Mononuclear cell (primary cell): ENCODE measurements at regions not wholly inside any gene's neighbourhood (a gene's known extent, or its start where the extent isn't known, plus 50 kb on each side); places are given as distances from the start of the nearest gene placed in this dataset.

Experiments used
- H3K27me3 ChIP-seq: 2 replicates; pipeline ENCODE4 v1.6.0; 2011; ENCODE audit warnings: low read length, control low read depth; ENCODE audit not compliant: insufficient read depth
- H3K4me1 ChIP-seq: 2 replicates; pipeline ENCODE4 v1.5.1; 2011; ENCODE audit warnings: mild to moderate bottlenecking, low read length, control low read depth; ENCODE audit not compliant: insufficient read depth
- H3K4me3 ChIP-seq: 2 replicates; pipeline ENCODE4 v1.5.1; 2011; ENCODE audit warnings: mild to moderate bottlenecking, low read length, moderate library complexity
- H3K9me3 ChIP-seq: 2 replicates; pipeline ENCODE4 v1.5.1; 2011; ENCODE audit warnings: low read depth, mild to moderate bottlenecking, control low read depth, low read length

DNA sequence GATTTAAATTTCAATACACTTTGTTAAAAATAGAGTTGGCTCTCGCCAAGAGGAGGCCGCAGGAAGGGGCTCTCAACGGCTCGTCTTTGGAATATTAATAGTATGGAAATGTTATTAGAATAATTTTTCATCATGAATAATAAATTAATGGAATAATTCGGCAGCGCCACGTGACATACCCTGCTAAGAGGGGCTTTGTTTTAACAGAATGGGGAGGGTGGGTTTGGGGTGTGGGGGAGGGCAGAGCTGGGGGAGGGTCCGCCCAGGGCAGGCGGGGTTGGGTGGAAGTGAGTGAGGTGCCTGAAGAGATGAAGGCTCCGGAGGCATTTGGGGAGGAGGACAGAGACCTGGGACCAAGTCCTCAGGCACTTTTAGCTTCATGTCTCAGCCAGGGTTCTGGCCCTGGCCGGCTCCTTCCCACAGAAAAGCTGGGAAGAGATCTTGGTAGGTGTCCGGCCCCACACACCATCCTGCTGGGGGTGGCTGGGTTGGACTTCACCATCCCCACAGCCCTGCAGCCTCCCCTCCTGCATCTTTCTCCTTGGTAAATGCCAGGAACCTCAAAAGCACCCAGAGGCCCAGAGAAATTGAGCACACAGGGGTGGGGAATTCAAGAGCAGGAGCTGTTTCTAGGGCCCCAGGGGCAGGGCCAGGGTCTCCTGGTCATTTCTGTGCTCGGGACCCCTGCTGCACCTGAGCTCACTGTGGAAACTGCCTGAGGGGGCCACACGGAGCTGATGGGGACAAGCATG lies 93.6 kb upstream of the BHLHE23 start:
- H3K4me1 ChIP-seq = no peaks in the 10 kb centered on the region
- no peak overlapping the region for H3K4me3 ChIP-seq
- no peaks in the 10 kb centered on the region for H3K27me3 ChIP-seq
- H3K9me3 ChIP-seq = no peaks in the 10 kb centered on the region

DNA sequence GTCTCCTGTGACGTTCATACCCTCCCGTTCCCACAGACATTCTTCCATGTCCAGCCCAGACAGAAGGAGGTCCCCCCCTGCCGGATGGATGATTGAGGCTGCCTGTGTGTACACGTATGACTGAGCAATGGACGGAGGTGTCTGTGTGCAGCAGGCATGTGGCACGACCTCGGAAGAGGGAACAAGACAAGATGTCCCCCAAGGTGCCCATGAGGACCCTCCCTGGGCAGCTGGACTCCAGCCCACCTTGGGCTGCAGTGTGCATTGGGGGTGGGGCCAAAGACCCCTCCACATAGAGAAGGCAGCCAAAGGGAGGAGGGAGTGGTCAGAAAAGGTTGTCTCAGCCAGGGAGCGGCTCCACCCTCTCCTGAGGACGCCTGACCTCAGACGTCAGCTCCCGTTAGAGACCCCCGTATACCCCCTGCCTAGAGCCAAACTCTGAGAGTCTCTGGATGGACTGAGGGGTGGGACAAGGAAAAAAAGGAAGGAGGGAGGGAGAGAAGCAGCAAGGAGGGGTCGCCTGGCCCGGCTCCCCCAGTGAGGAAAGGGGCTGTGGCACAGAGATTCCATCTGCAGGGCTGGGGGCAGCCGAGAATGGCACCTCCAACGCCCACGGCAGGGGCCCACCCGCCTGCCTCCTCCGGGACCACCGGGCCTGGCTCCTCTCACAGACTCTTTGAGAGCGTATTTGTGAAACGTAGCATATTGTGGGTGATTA lies 92.9 kb upstream of the BHLHE23 start:
- H3K4me1 ChIP-seq = no peaks in the 10 kb centered on the region
- no peaks in the 10 kb centered on the region for H3K9me3 ChIP-seq
- no peak overlapping the region for H3K4me3 ChIP-seq
- no peaks in the 10 kb centered on the region for H3K27me3 ChIP-seq

DNA sequence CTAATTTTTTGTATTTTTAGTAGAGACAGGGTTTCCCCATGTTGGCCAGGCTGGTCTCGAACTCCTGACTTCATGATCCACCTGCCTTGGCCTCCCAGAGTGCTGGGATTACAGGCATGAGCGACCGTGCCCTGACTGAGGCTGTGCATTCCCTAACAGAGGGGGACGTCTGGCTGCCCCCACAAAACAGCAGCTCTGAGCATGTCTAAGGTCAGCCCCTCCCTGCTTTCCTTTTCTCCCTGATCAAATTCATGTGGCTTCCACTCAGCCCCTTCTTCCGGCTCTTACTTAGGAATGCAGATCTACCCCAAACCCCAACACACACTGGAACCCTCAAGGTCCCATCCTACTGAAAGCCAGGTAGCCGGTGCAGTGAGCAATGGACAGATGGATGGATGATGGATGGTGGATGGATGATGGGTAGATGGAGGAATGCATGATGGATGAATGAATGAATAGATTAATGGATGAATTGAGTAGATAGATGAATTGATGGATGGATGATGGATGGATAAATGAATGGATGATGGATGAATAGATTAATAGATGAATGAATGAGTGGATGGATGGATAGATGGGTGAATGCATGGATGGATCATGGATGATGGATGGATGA lies 91.5 kb upstream of the BHLHE23 start:
- Histone ChIP-seq H3K4me1 (no peaks in the 10 kb centered on the region), H3K27me3 (no peaks in the 10 kb centered on the region), H3K4me3 (no peak overlapping the region), H3K9me3 (no peaks in the 10 kb centered on the region)

DNA sequence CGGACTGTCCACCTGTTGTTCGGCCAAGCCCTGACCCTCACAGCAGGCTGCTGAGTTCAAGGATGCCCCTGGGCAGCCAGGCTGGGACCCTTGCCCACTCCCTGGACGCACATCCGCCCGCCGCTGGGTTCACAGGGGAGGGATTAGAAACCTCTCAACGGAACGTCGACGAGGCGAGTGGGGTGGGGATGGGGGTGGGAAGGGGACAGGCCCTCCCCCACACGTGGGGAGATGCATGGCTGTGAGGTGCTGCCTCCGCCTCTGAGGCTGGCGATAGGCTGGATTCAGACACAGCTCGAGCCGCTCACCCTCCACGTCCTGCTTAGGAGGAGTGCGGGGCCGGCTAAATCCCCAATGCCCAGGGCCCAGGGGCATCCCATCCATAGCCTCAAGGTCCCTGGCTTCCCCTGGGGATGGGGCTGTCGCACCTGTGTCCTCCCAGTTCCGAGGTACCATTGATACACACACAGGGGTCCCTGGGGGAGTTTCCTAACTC lies 90.6 kb upstream of the BHLHE23 start:
- Histone ChIP-seq H3K4me1 (no peaks in the 10 kb centered on the region), H3K27me3 (no peaks in the 10 kb centered on the region)

DNA sequence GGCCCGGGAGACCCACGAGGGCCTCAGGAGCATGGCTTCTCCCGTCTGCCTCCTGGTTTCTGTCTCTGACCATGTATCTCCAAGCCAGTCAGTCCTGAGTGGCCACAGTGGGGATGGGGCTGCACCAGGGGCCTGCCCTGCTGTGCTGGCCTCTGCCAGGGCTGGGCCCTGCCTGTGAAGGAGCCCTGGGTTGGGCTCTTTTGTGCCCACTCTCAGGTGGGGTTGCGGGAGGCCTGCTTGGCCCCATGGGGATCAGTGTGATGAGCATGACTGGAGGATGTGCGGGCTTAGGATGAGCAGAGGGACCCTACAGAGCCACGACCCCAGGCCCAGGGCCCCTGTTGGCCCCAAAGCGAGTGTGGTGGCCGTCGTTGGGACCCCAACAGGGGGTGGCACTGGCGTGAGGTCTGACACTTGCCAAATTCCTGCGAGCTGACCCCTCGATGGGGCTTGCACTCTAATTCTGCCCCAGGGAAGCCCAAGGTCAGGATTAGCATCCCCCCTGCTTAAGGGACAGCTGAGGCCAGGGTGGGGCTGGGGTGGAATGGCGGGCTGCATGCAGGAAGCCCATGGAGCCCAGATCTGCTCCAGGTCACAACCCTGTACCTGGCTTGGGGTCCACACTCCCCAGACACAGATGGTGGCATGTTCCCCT lies 90.0 kb upstream of the BHLHE23 start:
- Histone ChIP-seq H3K9me3 (no peaks in the 10 kb centered on the region), H3K4me1 (no peaks in the 10 kb centered on the region), H3K27me3 (no peaks in the 10 kb centered on the region), H3K4me3 (no peak overlapping the region)

More for the DNA sequence above, 90.6 kb upstream of the BHLHE23 start:
- H3K4me3 ChIP-seq = no peak overlapping the region
- no peaks in the 10 kb centered on the region for H3K9me3 ChIP-seq

DNA sequence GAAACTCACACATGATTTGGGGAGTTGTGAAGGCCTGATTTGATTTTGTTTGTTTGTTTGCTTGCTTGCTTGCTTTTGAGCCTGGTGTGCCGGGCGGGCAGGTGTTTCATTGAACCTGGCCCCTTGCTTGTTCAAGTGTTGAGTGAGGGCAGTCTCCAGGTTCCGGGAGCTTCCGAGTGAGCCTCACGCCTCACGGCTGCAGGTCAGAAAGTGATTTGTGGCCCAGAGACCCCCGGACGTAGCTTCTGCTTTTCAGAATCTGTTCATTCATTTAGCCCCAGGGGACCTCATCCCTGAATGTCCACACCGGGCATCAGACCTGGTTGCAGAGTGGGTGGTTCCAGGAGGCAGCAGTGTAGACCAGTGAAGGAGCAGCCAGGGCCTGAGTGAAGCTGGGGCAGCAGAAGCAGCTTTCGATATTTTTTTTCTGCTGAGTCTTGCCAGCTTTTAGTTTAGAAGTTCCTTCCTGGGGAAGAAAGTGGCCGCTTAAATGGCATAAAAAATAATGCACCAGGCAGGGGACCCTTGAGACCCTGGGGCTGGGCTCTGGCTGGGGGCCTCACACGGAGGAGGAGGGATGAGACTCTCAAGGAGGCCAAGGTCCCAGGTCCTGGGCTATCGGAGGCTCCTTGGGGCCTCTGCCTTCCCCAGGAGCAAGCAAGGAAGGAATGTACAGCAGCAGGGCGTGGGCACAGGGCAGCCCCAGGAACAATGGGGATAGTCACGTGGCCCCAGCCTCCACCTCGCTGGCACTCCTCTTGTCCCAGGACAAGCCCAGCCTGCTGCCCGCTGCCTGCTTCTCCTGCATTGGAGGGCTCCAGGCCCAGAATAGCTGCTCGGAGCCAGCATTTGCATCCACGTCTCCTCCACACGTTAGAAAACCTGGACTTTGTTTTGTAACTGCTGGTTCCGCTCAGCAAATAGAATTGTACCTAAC lies 89.2 kb upstream of the BHLHE23 start:
- Histone ChIP-seq H3K4me1 (no peaks in the 10 kb centered on the region), H3K9me3 (no peaks in the 10 kb centered on the region), H3K27me3 (no peaks in the 10 kb centered on the region), H3K4me3 (no peak overlapping the region)

DNA sequence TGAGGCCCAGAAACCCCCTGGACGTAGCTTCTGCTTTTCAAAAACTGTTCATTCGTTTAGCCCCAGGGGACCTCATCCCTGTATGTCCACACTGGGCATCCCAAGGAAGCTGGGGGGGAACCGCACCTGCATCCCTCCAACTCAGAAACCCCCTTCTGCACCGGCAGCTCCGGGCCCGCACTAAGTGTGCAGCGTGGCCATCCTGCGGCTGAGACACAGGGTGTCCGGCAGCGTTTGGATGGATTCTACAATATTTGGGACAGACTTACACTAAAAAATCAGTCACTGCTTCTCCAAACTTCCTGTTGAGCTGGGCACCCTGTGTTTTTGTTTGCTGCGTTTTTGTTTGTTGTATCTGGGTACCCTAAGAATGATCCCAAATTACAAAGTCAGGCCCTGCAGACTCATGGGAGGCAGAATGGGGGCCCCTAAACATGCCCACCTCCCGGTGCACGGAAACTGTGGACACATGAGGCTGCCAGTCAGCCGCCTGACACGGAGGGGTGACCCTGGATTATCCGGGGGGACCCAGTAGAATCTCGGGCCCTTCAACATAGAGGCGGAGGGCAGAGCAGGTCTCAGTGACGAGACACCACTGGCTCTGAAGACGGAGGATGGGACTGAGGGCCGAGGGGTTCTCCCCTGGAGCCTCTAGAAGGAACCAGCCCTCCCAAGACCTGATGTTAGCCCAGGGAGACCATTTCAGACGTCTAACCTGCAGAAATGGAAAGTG lies 88.2 kb upstream of the BHLHE23 start:
- Histone ChIP-seq H3K27me3 (no peaks in the 10 kb centered on the region), H3K4me1 (no peaks in the 10 kb centered on the region), H3K4me3 (no peak overlapping the region), H3K9me3 (no peaks in the 10 kb centered on the region)

DNA sequence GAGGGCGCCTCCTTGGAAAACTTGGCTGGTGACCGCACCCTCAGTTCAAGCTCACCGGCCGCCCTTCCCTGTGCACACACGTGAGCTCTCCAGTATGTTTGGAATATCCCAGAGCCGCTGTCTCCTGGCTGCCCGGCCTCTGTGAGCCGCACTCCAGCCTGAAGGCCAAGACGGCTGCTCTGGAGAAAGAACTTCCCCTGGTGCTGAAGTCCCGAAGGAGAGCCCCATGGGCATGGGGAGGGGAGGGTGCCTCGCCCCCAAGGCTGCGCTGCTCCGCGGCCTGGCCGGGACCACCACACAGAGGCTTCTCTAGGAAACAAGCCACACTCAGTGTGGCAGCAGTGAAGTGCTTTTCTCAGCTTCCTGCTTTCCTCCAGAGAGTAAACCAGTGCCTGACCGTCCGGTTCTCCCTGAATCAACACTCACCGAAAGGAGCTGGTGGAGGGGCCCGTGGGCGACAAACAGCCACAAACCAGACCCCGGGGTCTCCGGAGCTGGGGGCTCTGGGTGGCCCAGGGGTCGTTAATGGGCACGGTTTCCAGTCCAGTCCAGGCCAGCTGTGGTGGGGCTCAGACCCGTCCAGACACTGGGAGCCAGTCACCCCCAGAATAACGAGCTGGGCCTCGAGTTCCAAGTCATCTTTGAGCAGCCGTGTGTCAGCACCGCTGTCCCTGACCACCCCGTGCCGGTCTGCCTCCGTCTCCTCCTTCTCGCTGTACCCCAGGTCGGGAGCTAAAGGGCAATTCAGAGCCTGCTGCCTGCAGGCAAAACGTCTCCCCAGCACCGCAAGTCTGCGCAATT lies 87.4 kb upstream of the BHLHE23 start:
- no peaks in the 10 kb centered on the region for H3K9me3 ChIP-seq
- no peaks in the 10 kb centered on the region for H3K27me3 ChIP-seq
- H3K4me3 ChIP-seq = no peak overlapping the region
- H3K4me1 ChIP-seq = no peaks in the 10 kb centered on the region

DNA sequence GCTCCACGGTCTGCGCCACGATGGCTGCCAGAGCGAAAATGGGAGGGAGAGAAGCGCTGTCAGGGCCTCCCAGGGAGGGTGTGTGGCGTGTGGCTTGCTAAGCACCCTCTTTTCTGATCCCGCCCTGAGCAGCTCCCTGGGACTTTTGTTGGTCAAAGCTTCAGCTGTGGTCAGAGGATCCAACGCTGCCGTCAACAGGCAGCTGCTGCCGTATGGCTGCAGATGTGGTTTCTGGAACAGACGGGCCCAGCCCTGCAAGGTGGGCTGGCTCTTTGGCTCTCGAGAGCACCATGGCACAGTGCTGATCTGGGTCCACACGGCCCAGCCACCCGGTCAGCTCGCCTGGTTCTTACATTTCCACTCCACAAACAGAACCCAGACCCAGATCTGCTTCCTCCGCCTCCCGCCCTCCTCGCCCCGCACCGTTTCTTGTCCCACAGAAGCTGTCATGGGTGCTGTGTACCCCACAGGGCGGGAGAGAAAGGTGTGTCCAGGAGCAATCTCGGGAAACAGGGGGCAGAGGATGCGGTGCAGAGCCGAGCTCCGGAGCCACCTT lies 86.0 kb upstream of the BHLHE23 start:
- H3K9me3 ChIP-seq = no peaks in the 10 kb centered on the region
- no peaks in the 10 kb centered on the region for H3K4me1 ChIP-seq
- H3K27me3 ChIP-seq = no peaks in the 10 kb centered on the region
- no peak overlapping the region for H3K4me3 ChIP-seq

DNA sequence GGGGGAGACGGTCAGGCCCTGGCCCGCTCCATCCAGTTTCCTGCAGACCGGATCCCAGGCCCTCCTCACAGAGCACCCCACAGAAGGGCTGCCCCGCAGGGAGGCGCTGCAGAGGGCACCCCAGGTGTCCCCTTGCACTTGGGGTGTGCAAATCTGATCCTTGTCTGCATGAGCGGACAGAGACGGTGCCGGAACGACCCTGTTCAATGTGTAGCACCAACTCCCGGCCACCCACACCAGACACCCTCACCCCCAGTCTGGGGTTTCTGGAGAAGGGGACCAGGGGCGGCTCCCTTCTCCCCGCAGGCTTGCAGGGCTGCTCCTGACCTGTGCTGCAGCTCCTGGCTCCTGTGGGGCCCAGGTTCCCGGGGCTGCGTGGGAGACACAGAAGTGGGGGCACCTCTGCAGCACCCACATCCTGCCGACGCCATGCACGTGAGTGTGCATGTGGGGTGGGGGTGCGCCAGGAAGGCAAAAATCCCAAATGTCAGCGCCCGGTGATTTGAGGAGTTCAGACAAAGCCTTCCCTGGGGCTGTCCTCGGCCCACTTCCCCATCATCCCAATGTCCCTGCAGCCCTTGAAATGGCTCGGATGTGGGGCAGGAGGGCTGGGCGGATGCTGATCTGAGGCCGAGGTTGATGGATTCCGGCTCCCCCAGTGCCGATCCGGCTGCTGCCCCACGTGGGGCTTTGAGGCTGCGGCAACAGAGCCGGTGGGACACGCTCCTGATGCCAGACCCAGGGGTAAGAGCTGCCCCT lies 85.3 kb upstream of the BHLHE23 start:
- H3K27me3 ChIP-seq = no peaks in the 10 kb centered on the region
- H3K4me3 ChIP-seq = no peak overlapping the region
- H3K9me3 ChIP-seq = no peaks in the 10 kb centered on the region
- no peaks in the 10 kb centered on the region for H3K4me1 ChIP-seq

DNA sequence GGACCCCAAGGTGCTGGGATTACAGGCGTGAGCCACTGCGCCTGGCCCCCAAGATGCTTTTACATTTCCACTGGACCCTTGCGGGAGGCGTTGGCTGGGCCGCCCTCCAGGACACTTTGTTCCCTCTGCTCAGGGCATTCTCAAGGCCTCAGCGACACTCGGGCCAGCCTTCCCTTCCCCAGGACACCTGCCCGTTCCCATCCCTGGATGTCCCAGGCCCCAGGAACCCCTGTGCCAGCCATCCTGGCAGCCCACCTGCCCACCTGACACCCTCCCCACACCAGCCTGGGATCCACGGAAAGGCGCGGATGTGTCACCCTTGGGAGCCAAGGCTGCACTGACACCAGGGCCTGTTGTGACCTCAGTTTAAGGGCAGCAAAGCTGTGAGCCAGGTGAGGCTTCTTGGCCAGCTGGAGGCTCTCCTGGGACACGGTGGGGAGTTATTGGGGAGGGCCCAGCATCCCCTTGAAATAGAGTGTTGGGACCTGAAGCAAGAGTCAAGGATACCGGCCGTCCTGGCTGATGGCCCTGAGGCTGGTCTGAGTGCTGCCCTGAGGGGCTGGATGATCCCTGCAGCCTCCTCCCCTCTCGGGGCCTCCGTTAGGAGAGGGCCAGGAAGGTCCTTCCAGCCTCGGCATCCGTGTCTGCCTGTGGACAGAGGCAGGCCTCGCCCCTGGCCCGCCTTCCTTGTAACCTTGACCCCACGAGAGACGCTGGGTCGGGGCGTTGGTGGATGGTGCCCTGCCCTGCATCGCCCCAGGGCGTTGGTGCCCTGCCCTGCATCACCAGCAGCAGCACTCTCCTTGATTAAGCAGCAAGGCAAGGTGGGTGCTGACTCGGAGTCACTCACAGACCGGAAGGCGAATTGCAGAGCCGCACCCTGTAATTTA lies 84.2 kb upstream of the BHLHE23 start:
- no peaks in the 10 kb centered on the region for H3K27me3 ChIP-seq
- no peak overlapping the region for H3K4me3 ChIP-seq
- H3K4me1 ChIP-seq = no peaks in the 10 kb centered on the region
- H3K9me3 ChIP-seq = no peaks in the 10 kb centered on the region

DNA sequence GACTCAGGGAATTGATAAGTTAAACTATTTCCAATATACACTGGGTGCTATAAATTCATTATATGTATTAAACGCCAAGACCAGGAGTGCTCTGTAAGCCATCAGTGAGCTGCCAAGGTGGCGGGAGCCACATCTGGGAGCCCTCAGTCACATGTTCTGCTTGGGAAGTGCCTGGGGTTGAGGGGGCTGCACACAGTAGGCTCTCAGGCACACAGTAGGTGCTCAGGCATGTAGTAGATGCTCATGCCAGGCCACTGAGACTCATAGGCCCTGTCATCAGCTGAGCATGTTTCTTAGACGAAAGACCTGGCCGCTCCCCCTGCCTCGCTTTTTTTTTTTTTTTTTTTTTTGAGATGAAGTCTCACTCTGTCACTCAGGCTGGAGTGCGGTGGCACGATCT lies 83.3 kb upstream of the BHLHE23 start:
- Histone ChIP-seq H3K4me1 (no peaks in the 10 kb centered on the region), H3K27me3 (no peaks in the 10 kb centered on the region), H3K4me3 (no peak overlapping the region), H3K9me3 (no peaks in the 10 kb centered on the region)
